GM21390 (cell line): ENCODE measurements at regions not wholly inside any gene's neighbourhood (a gene's known extent, or its start where the extent isn't known, plus 50 kb on each side); places are given as distances from the start of the nearest gene placed in this dataset.

Source experiments
- ATAC-seq: cut with Tn5 transposase; IDR thresholded peaks from one replicate; pipeline ENCODE4 v1.9.1; 2021; ENCODE audit not compliant: unreplicated experiment

- no peak for ATAC-seq
Measured at GRCh38 chr7:3193379-3194120, 107.5 kb upstream of the SDK1 start.

DNA sequence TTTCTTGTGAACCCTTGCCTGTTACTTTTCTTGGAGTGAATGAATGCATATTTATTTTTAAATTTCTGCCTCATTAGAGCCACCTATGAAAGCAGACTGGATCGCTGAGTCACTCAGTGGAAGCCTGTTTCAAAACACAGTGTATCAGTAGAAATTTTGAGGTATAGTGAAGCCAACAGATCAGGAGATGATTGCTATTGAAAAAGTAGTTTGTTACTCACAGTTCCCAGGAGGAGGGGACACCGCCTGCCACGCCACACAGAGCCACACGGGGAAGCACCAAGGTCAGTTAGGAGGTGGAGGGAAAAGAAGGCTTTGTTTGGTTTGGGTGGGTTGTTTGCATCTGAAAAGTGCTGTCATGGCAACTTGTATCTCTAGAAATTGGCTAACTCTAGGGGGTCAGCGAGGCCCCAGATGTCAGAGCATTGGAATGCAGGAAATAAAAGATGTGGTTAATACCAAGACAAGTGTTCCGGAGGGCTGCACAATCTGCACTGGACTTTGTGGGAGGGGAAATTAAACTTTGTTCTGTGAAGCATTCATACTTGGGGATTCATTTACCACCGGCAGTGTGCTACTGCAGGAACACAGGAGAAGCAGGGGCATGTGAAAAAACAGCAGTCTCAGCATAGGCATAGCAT, 106.4 kb upstream of the SDK1 start:
- no peak for ATAC-seq

DNA sequence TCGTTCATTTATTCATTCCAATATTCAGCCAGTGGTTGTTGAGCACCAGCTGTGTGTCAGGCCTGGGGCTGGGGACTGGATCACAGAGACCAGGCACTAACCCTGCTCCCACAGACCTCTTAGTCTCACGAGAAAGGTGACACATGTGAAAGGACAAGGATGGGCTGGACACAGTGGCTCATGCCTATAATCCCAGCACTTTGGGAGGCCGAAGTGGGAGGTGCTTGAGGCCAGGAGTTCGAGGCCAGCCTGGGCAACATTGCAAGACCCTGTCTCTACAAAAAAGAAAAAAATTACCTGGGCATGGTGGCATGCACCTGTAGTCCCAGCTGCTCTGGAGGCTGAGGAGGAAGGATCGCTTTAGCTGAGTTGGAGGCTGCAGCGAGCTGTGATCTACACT, 105.9 kb upstream of the SDK1 start:
- no peak for ATAC-seq

- ATAC-seq = no peak
Measured at GRCh38 chr7:3196629-3197400, 104.2 kb upstream of the SDK1 start.

DNA sequence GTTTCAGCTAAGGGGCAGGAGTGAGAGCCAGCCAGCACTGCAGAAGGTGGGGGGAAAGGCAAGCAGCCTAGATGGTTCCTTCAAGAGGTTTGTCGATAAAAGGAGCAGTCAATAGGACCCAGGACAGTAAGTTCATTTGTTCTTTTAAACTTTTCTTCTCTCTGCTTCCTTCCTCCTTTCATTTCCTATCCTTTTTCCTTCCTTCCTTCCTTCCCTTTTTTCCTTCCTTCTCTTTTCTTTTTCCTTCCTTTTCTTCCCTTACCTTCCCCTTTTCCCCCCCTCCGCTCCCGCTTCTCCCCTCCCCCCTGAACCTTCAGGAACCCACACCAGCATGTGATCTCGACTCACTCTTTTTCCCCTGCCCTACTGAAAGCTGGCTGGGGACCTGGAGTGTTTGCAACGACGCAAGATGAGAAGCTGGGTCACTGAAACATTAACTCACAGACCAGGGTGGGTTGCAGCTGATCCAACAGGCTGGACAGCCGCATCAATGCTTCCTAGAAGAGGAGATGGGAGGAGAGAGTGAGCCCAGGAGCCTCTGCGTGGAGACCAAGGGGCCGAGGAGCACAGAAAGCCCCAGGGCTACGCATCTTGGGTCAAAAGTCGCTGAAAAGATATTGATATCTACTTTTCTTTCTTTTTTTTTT, 103.4 kb upstream of the SDK1 start:
- no peak for ATAC-seq

DNA sequence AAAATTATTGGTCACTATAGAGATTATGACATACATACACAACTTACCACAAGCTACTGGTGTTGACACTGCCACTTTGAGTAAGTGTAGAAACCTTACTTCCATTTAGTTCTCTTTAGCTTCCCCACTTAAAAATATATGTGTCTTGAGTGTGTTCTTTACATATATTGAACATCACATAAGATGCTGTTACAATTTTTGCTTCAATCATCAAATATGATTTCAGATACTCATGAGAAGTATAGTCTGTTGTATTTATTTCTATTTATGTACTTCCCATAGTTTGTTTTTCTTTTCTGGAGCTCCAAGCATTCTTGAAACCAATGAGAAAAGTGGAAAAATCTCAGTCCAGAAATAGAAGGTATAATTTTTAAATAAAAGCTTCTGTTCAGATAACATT, 102.7 kb upstream of the SDK1 start:
- ATAC-seq = no peak

DNA sequence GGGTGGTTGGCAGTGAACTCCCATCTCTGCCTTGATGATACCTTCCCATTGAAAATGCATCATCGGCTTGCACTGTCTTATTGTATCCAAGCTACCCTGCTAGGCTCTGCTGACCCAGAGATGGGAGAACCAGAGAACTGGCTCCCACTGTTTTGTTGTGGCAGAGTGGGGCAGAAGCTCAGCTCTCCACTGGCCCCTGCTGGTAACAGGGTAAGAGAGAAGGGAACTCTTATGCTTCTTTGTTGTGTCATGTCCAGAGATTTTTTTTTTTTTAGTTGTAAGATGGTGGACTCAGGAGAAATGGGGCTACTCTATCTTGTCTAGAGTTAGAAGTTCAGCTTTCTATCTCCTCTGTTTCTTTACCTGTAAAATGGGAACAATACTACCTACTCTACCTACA, 100.5 kb upstream of the SDK1 start:
- ATAC-seq = no peak

- no peak for ATAC-seq
Measured at GRCh38 chr7:3201306-3201705, 99.7 kb upstream of the SDK1 start.

DNA sequence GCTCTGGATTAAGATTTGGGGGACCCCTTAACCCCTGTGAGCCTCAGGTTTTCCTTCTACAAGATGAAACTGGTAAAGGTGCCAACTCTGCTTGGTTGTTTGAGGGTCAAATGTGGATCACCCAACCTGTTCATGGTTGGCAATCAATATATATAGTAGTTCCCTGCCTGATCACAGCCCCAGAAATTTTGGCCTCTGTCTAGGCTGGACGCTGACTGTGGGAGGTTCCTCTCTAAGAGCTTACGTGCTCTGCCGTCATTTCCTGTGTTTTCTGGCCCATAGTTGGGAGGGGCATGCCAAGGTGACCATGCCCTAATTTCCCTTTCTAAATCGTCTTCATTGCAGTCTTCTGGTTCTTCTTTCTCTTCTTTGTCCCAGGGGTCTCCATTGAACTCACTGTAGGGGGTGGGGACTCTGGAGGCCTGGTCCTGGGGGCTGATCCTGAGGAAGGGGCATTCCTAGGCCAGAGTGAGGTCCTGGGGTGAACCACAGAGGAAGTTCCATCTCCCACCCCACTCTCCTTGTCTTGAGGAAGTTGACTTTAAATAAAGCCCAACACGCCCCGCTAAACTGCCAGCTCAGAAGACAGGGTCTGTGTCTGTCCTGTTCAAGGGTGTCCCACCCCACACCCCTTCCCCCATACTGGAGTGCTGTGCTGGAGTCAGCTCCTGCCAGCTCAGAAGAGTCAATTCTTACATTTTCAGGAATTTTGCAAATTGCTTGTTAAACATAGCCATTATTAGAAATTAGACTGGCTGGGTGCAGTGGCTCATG, 98.9 kb upstream of the SDK1 start:
- ATAC-seq = no peak

GRCh38 chr7:3204526-3204925, 96.5 kb upstream of the SDK1 start:
- ATAC-seq = no peak

DNA sequence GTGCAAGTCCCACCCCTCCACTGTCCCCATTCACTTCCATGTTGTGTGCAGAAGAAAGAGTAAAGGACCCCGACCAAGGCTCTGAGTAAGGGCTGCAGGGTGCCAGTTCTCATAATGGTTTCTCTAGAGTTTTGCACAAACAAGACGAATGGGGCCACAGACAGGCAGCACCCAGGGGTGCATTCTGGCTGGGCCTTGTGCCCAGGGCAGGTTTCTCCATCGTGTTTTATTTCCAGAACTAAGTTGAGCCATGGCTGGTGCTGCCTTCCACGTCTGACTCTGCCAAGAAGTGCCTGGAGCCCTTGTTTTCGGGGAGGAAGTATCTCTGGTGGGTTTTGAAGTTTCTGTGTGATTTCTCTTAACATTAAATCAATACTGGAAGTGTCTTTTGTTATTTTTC, 95.0 kb upstream of the SDK1 start:
- ATAC-seq = no peak

GRCh38 chr7:3206771-3207191, 94.3 kb upstream of the SDK1 start:
- ATAC-seq = no peak

DNA sequence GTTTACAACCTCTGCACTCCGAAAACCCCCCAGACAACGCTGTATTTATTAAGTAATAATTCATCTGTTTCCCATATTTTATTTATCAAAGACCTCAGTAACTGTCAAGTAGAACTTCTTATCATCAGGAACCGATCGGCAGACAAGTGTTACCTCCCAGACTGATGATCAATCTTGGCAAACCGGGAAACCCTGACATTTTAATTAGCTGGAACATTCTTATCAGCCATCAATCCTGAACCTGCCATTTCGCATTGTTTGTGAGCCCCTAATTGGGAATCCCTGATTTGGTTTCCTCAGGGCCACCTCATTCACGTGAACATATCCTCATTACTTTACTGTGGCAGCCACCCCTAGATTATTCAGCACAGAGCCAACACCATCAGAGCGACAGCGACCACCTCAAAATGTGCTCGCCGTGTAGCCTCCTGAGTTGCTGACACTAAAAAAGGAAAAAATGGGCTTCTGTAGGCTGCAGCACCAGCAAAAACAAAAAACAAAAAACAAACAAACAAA, 93.6 kb upstream of the SDK1 start:
- no peak for ATAC-seq

DNA sequence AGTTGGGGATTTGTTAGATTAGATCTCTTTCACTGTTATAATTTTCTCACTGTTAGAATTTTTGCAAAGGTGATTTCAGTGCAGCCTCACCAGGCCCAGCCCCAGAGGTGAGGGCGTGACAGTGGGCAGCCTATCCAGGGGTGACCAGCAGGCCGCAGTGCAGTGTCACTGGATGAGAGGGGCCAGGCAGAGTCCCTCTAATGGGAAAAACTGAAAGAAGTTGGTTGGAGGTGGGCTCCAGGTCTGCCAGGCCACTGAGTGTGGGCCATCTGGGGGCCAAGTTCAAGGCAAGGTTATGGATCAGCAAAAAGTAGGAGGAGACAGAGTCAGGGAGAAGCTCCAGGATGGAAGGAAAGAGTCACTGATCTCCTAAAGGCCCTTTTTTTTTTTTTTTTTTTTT, 90.5 kb upstream of the SDK1 start:
- no peak for ATAC-seq

DNA sequence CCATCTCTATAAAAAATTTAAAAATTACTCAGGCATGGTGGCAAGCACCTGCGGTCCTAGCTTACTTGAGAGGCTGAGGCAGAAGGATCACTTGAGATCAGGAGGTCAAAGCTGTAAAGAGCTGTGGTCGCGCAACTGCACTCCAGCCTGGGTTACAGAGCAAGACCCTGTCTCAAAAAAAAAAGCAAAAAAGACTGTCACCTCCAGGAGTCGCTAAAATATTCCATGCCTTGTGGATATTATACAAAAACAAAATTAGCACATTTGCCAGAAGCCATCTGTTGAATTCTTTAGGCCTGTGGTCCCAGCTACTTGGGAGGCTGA, 87.0 kb upstream of the SDK1 start:
- ATAC-seq = no peak

DNA sequence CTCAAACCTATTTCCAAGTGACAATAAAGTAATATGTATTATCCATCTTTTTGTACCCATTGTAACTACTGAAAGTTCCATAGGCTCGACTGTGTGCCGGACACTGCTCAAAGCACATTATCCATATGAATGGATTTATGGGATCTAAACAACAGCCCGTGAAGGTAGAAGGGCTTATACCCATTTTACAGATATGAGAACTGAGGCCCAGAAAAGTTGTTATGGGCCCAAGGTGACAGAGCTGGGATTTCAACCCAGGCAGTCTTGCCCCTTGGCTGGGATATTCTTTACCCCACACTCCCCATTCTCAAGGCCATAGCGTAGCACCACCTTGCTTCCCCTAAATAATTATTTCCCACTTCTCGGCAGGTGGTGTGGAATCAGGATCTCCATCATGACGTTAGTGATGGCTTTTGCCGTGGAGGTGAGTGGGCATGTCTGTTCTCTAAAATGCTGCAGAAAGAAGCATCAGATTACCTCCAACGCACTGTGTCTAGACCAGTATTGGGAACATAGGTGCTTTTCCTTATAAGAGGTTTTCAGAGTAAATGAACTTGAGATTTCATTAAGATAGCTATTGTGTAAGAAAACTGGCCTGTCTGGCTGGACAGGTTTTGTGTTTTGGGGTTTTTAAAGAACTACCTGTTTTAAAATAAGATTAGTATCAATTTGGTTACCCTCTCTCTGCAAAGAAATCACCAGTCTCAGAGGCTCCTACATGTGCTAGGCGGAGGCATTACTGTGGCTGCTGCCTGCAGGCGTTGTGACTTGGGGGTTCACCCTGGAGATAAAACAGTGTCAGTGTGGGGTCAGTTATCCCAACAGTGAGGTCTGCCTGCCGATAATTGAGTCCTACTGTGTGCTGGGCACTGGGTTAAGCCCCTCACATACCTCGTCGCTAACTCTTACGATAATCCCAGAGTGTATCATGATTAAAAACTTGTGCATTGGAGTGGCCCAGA, 85.1 kb upstream of the SDK1 start:
- ATAC-seq = no peak

DNA sequence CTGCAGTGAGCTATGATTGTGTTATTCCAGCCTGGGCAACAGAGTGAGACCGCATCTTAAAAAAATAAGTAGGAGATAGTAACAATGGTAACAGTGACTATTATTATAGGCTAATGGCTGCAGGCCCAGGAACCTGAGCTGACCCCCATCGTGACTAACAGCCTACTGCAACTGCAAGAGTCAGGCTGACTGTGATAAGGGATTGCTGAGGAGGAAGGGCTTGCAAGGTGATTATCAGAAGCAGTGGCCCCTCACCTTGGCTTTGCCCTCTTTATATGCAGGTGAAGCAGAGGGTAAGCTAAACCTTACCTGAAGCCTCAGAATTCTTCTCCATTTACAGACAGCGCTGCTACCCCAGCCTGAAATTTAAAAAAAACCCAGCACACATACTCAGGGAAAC, 83.9 kb upstream of the SDK1 start:
- no peak for ATAC-seq

- no peak for ATAC-seq
Measured at GRCh38 chr7:3218411-3219225, 82.4 kb upstream of the SDK1 start.
